ENCODE measurements at regions not wholly inside any gene's neighbourhood (a gene's known extent, or its start where the extent isn't known, plus 50 kb on each side); places are given as distances from the start of the nearest gene placed in this dataset.
"Not testable (repeated sequence)": the region's sequence is repeated elsewhere in the genome, so short reads cannot be mapped to it uniquely, and the experiment has no call there.

GRCh38 chr21:28031066-28031465, 961.6 kb downstream of the LTN1 start:
- H3K27ac ChIP-seq: not testable (repeated sequence)

DNA sequence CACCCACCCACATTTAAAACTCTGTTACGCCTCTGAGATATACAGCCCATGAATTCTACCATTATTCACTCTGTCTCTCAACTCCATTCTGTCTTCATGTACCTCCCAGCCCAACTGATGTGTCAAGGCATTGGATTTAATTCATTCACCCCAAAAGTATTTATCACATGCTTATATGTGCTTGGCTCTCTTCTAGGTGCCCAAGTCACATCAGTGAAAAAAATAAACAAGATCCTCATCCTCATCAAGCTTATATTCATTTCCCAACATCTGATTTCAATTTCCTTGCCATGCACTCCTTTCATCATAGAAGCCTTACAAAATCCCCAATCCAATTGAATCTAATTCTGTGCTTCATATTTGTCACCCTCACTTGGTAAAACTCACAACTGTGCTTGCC, 967.6 kb downstream of the LTN1 start:
- H3K27ac ChIP-seq: no peak overlapping the region
- TF ChIP-seq ZFX (IDR thresholded peaks at IDR 0.05): no peak
- TF ChIP-seq, protein P1, sequence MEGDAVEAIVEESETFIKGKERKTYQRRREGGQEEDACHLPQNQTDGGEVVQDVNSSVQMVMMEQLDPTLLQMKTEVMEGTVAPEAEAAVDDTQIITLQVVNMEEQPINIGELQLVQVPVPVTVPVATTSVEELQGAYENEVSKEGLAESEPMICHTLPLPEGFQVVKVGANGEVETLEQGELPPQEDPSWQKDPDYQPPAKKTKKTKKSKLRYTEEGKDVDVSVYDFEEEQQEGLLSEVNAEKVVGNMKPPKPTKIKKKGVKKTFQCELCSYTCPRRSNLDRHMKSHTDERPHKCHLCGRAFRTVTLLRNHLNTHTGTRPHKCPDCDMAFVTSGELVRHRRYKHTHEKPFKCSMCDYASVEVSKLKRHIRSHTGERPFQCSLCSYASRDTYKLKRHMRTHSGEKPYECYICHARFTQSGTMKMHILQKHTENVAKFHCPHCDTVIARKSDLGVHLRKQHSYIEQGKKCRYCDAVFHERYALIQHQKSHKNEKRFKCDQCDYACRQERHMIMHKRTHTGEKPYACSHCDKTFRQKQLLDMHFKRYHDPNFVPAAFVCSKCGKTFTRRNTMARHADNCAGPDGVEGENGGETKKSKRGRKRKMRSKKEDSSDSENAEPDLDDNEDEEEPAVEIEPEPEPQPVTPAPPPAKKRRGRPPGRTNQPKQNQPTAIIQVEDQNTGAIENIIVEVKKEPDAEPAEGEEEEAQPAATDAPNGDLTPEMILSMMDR (conservative IDR thresholded peaks at IDR 0.05): no peak

DNA sequence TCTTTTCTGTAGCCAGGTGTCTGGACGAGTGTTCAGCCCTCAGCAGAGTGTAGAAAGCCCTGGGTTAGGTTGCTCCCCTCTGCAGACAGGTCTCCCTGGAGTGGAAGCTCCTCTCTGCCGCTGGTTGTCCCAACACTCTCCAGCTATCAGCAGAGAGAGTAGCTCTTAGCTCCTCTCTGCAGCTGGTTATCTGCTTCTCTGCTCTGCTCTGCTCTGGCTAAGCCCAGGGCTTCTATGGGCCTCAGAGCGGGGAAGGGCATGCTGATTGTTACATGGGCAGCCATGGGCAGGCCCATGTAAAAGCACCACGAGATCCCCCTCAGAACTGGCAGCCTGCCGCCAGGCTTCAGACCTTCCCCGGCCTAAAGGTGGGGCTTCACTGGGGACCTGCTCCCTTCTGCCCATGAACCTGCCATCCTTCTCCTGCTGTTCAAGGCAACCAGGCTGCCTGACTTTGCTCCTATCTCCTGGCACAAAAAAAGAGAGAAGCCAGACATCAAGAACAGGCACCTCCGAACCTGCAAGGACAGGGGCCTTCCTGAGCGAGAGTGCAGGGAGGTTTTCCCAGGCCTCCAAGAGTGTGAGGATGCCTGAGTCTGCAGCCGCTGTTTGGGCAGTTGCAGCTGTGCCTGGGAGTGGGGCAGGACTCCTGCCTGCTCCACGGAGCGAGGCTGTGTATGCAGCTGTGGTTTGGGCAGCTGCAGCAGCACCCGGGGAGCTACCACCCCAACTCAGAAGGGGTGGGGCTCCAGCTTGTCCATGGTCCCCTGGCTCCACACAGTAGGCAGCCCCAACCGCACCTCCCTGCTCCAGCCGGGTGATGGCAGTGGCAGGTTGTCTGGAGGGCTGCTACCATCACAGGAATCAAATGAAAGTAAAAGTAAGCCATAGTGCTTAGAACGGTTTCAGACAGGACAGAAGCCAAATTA, 973.7 kb downstream of the LTN1 start:
- H3K27ac ChIP-seq: no peak overlapping the region
- no peak for TF ChIP-seq ZFX (IDR thresholded peaks at IDR 0.05)
- TF ChIP-seq, protein P1 (conservative IDR thresholded peaks at IDR 0.05): peak; percentile 18; the same call in 1 of the 2 replicates

DNA sequence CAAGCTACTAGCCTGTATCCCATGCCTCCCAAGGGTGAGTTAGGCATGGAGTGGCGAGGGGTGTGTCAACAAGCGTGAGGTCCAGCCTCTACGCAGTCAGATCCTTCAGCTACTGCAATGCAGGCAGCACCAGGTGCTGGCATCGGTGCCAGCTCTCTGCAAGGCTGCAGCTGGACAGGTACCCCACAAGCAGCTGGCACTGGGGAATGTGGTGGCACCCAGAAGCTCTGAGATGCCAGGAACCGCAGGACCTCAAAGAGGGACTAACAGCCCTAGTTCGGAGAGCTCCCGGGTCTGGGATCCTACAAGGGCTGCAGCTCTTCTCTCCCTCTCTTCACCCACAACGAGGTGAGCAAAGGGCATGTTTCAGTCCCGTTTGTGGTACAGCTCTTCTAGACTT, 974.5 kb downstream of the LTN1 start:
- no peak overlapping the region for H3K27ac ChIP-seq
- TF ChIP-seq, protein P1 (conservative IDR thresholded peaks at IDR 0.05): no peak
- no peak for TF ChIP-seq ZFX (IDR thresholded peaks at IDR 0.05)

DNA sequence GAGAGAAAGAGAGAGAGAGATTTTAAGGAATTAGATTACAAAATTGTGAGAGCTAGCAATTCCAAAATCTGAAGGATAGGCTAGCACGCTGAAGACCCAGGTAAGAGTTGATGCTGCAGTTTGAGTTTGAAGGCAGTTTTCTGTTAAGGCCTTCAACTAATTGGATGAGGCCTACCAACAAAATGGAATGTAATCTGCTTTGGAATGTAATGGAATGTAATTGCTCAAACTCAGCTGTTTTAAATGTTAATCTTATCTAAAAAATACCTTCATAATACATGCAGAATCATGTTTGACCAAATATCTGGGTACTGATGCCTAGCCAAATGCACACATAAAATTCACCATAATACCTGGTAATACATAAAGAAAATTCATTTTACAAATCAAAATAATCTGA, 976.1 kb downstream of the LTN1 start:
- no peak for TF ChIP-seq ZFX (IDR thresholded peaks at IDR 0.05)
- TF ChIP-seq, protein P1 (conservative IDR thresholded peaks at IDR 0.05): no peak
- H3K27ac ChIP-seq: no peak overlapping the region

GRCh38 chr21:28013123-28013522, 979.6 kb downstream of the LTN1 start:
- H3K27ac ChIP-seq: not testable (repeated sequence)

DNA sequence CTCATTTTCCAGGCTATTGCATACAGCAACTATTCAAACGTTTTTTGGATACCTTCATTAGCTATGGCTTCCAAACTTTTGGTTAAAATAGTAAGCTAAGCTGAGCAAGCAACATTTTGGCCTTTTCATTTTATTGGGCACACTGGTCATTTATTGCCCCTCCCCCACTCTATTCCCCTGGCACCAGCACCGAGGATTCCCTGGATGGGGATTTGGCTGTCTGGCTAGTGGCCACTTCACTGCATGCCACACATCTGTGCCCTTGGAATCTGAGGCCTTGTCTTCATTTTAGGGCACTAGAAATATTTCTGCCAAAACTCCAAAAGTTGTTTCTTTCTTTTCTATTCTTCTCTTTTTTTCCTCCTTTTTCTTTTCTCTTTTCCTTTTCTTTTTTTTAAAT, 980.7 kb downstream of the LTN1 start:
- H3K27ac ChIP-seq: not testable (repeated sequence)

- H3K27ac ChIP-seq: not testable (repeated sequence)
Measured at GRCh38 chr21:28008245-28008644, 984.4 kb downstream of the LTN1 start.

DNA sequence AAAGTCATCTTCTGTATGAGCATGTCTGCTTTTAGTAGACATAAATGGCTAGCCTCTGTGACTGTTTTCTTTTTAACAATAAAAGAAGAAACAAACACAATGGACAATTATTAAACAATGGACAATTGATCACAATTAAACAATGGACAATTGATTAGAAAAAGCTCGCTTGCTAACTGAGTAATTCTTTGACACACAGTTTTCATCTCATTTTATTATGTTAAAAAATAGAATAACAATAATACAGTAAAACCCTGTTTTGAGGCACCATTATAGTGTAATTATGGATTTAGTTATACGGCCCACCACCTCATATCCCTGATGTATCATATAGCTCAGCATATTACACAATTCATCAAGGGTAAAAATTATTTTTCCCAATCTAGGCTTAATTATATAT, 989.0 kb downstream of the LTN1 start:
- not testable (repeated sequence) for H3K27ac ChIP-seq

- H3K27ac ChIP-seq: not testable (repeated sequence)
Measured at GRCh38 chr21:27996906-27997305, 995.8 kb downstream of the LTN1 start.

DNA sequence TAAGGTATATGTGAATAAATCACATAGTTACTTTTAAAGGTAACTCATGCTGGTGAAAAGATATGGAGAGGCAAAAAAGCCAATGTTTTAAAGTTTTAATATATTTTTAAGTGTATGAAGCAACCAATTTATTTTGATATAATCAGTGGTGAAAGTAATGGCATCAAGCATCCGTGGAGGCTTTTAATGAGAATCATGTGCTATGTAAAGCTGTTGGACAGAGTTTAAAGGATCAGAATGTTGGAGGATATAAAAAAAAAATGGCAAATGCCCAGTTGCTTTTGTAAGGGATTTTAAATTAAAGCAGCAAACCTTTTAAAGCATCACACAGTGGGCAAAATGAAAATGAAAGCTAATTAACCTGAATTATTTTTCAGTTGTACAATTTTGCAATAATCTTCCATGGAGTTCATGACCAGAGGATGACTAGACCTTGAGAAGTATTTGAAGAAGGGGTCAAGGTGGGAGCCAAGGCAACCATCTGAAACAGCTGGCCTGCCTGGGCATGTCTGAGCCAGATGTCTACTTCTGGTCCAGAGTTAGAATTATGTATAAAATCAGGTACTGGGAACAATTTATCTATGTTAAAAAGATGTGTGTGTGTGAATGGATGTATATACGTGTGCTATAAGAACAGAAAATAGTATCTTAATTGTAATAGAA, 1007.9 kb downstream of the LTN1 start:
- not testable (repeated sequence) for H3K27ac ChIP-seq

DNA sequence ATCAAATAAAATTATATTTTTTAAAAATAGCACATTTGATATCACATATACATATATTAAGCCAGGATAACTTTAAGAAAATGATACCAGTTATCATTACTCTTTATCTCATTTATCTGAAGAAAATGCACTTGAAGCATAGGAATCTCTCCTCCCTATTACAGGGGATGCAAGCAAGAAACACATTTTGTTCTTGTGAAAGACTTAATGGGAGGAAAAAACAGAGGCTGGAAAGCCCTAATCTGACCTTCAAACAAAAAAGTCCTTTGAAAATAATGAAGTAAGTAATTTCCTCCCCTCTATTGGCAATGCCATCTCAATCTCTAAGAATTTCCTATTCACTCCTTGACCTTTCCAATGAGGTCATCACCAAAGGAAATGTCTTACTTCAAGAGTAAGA, 1012.6 kb upstream of the ADAMTS5 start:
- H3K27ac ChIP-seq: not testable (repeated sequence)
